ENCODE measurements at regions not wholly inside any gene's neighbourhood (a gene's known extent, or its start where the extent isn't known, plus 50 kb on each side); places are given as distances from the start of the nearest gene placed in this dataset.

GRCh38 chr18:75931079-75931478 lies 503.6 kb upstream of the SMIM21 start:
- no peak for TF ChIP-seq SP1 (IDR thresholded peaks at IDR 0.05)
- TF ChIP-seq FOXA1 (IDR thresholded peaks at IDR 0.05): no peak
- TF ChIP-seq ELF4 (IDR thresholded peaks at IDR 0.05): no peak
- no peak for TF ChIP-seq CTBP1 (IDR thresholded peaks at IDR 0.05; ENCODE audit: borderline replicate concordance)
